PC-9 (cell line): ENCODE measurements at regions not wholly inside any gene's neighbourhood (a gene's known extent, or its start where the extent isn't known, plus 50 kb on each side); places are given as distances from the start of the nearest gene placed in this dataset.

Source experiments
- CTCF ChIP-seq: fragments of 200-600 bp; sonication (generic); conservative IDR thresholded peaks from 2 replicates; pipeline ENCODE4 v1.6.1; 2017; ENCODE audit warnings: mixed run types, antibody characterized with exemption, mild to moderate bottlenecking, moderate library complexity
- EZH2 ChIP-seq: fragments of 200-600 bp; sonication (generic); IDR thresholded peaks from 2 replicates; pipeline ENCODE4 v1.8.0; 2017; ENCODE audit warnings: antibody characterized with exemption, low read depth

DNA sequence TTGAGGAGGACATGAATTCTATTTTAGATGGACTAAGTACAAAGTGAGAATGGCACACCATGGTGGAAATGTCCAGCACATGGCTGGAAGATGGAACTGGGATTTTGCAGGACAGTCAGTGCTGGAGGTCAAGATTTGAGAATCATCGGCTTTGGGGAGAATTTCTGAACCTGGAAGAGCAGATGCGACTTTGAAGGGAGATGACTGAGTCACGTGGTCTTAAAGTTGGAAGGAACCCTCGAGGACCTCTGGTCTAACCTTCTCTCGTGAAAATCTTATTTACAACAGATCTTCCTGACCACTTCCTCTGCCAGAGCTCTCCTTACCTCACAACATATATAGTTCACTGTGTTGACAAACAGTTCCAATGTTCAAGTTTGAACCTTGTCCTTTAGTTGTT, 415.4 kb downstream of the ATP23 start:
- TF ChIP-seq CTCF (no peak), EZH2 (no peak)
